Chondrocyte (in vitro differentiated cells): ENCODE measurements at regions not wholly inside any gene's neighbourhood (a gene's known extent, or its start where the extent isn't known, plus 50 kb on each side); places are given as distances from the start of the nearest gene placed in this dataset.

Source experiments
- DNase-seq: peaks from one replicate; pipeline ENCODE4 v3.0.0; 2021; ENCODE audit warnings: mixed read lengths, low spot score
- H3K27ac Mint-ChIP-seq: one replicate; pipeline ENCODE4 v1.8.0; 2021; ENCODE audit warnings: mild to moderate bottlenecking, moderate library complexity, mixed read lengths; ENCODE audit not compliant: unreplicated experiment
- H3K27me3 Mint-ChIP-seq: 2 replicates; pipeline ENCODE4 v1.8.0; 2021; ENCODE audit warnings: low read depth, mixed read lengths
- H3K36me3 Mint-ChIP-seq: 2 replicates; pipeline ENCODE4 v1.8.0; 2021; ENCODE audit warnings: low read depth, mixed read lengths
- H3K4me1 Mint-ChIP-seq: 2 replicates; pipeline ENCODE4 v1.8.0; 2021; ENCODE audit warnings: low read depth, mild to moderate bottlenecking, mixed read lengths
- H3K4me3 Mint-ChIP-seq: one replicate; pipeline ENCODE4 v1.8.0; 2021; ENCODE audit warnings: mild to moderate bottlenecking, moderate library complexity, mixed read lengths; ENCODE audit not compliant: unreplicated experiment
- H3K9me3 Mint-ChIP-seq: 2 replicates; pipeline ENCODE4 v1.8.0; 2021; ENCODE audit warnings: low read depth, mixed read lengths
- TF ChIP-seq, protein P1 (sequence below): fragments of 200-600 bp; sonication (generic); IDR thresholded peaks from 2 replicates; pipeline ENCODE4 v1.5.0; 2021; ENCODE audit warnings: antibody characterized with exemption, mild to moderate bottlenecking, moderate library complexity

DNA sequence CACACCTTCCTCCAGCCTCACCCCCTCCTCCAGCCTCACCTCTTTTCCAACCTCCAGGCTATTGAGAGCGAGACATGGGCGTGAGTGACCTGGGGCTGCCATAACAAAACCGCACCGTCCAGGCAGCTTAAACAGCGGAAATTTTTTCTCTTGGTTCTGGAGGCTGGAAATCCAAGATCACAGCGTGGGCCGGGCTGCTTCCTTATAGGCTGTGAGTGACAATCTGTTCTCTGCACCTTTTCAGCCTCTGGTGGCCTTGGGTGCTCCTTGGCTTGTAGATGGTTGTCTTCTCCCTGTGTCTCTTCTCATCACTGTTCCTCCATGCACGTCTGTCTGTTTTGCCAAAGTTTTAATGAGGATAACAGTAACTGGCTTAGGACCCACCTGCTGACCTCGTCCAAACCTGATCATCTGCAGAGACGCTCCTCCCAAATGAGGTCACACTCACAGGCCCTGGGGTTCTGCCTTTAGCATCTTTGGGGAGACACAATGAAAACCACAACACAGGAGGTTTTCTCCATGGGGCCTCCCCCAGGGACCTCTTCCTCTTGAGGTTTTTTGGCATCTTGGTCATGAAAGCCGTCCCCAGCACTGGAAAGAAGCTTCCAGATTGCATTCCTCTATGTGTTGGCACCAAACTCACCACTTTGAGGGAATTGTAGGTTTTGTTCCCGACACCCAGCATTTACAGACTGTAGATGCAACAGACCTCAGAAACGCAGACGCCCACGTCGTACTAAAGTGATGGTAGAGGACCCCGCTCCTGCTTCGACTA lies 878.1 kb downstream of the BRD1 start:
- Mint-ChIP-seq H3K27ac (no peak overlapping the region), H3K36me3 (no peaks in the 10 kb centered on the region), H3K9me3 (no peaks in the 10 kb centered on the region), H3K4me3 (no peak overlapping the region), H3K27me3 (peaks cover 8% of the 10 kb centered on the region), H3K4me1 (no peaks in the 10 kb centered on the region)
- TF ChIP-seq, protein P1, sequence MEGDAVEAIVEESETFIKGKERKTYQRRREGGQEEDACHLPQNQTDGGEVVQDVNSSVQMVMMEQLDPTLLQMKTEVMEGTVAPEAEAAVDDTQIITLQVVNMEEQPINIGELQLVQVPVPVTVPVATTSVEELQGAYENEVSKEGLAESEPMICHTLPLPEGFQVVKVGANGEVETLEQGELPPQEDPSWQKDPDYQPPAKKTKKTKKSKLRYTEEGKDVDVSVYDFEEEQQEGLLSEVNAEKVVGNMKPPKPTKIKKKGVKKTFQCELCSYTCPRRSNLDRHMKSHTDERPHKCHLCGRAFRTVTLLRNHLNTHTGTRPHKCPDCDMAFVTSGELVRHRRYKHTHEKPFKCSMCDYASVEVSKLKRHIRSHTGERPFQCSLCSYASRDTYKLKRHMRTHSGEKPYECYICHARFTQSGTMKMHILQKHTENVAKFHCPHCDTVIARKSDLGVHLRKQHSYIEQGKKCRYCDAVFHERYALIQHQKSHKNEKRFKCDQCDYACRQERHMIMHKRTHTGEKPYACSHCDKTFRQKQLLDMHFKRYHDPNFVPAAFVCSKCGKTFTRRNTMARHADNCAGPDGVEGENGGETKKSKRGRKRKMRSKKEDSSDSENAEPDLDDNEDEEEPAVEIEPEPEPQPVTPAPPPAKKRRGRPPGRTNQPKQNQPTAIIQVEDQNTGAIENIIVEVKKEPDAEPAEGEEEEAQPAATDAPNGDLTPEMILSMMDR, result no peak
- peak; percentile 38 for DNase-seq

DNA sequence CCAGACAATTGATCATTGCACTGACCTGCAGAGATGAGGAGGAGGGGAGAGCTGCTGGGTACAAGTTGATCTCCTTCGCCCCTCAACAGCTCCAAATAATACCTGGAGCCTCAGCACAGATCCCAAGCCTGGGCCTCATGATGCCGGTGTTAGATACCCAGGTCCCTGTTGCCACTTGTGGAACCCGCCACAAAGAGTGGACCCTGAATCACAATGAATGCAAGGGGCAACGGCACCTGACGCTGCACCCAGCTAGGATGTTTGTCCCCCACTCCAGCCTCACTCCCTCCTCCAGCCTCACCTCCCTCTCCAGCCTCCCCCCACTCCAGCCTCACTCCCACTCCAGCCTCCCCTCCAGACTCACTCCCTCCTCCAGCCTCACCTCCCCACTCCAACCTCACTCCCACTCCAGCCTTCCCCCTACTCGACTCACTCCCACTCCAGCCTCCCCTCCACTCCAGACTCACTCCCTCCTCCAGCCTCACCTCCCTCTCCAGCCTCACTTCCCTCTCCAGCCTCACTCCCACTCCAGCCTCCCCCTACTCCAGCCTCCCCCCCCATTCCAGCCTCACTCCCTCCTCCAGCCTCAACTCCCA lies 879.0 kb downstream of the BRD1 start:
- H3K4me3 Mint-ChIP-seq, result no peak overlapping the region
- H3K36me3 Mint-ChIP-seq, result no peaks in the 10 kb centered on the region
- DNase-seq, result peak; percentile 38
- no peaks in the 10 kb centered on the region for H3K4me1 Mint-ChIP-seq
- TF ChIP-seq, protein P1, result no peak
- peaks cover 8% of the 10 kb centered on the region for H3K27me3 Mint-ChIP-seq
- no peaks in the 10 kb centered on the region for H3K9me3 Mint-ChIP-seq
- H3K27ac Mint-ChIP-seq, result no peak overlapping the region

DNA sequence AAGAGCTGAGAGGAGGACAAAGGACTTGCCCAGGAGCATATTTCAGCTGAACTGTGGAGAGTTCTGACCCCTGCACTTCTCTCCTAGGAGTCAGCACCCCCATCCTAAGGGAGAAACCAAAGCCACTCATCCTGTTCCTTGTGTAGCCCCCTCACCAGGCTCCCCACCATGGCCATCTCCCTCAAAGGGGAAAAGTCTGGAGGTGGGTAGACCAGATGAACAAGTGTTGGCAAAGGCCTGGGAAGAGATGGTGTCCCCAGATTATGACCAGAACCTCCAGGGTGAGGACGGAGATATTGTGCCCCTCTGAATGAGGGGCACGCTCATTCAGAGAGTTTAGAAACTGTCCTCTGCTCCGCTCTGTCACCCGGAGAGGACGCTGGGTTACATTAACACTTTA lies 880.0 kb downstream of the BRD1 start:
- H3K27ac Mint-ChIP-seq, result no peak overlapping the region
- DNase-seq, result peak; percentile 25
- TF ChIP-seq, protein P1, result no peak

DNA sequence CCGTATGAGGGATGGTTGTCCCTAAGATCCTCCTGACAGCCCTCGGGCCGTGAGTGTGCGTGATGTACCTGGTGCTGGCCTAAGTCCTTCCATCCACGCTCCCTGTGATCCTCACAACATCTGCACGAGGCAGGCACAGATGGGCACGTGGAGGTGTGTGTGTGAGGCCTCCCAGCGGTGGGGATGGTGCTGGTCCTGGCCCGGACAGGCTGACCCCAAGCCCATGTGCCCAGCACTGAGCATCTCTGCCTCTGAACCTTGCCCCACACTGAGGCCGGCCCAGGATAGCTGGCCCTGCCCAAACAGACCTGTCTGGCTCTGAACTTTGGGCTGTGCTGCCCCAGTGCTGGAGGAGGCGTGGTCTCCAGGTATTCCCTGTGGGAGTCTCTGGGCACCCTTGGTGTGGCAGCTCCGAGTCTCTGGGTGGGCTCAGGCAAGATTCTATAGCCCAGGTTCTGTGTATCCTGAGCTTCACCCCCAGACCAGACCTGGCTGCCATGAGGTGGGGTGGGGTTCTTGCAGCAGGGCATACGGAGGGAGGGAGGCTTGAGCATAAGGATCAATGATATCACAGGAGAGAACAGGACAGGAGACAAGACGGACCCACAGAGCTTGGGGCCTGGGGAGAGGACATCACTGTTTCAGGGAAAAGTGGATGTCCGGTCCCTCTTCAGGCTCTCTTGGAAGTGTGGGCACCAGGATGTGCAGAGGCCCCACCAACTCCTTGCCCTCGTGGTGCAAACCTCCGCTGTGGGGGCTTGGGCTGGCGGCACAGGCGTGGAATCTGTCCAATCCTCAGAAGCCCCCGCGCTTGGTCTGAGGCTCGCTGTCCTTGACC lies 881.8 kb downstream of the BRD1 start:
- TF ChIP-seq, protein P1, result no peak
- H3K27me3 Mint-ChIP-seq, result peaks cover 5% of the 10 kb centered on the region
- DNase-seq, result peak; percentile 75
- H3K27ac Mint-ChIP-seq, result no peak overlapping the region
- H3K9me3 Mint-ChIP-seq, result no peaks in the 10 kb centered on the region
- H3K4me3 Mint-ChIP-seq, result no peak overlapping the region
- H3K36me3 Mint-ChIP-seq, result no peaks in the 10 kb centered on the region
- no peaks in the 10 kb centered on the region for H3K4me1 Mint-ChIP-seq

More for the DNA sequence above, 880.0 kb downstream of the BRD1 start:
- H3K27me3 Mint-ChIP-seq, result peaks cover 5% of the 10 kb centered on the region
- no peak overlapping the region for H3K4me3 Mint-ChIP-seq
- no peaks in the 10 kb centered on the region for H3K4me1 Mint-ChIP-seq
- no peaks in the 10 kb centered on the region for H3K9me3 Mint-ChIP-seq
- H3K36me3 Mint-ChIP-seq, result no peaks in the 10 kb centered on the region
